IMR-90 (cell line): ENCODE measurements at regions not wholly inside any gene's neighbourhood (a gene's known extent, or its start where the extent isn't known, plus 50 kb on each side); places are given as distances from the start of the nearest gene placed in this dataset.

Experiments used
- ATAC-seq: fragments of 200-7000 bp; cut with Tn5 transposase; 2 replicates; pipeline ENCODE4 v1.9.1; 2020; ENCODE audit warnings: low read depth, mild to moderate bottlenecking, moderate library complexity
- BruUV-seq: library from RNA; stranded (reverse); fragments of 400-500 nt; replicated peaks from 2 replicates; lab custom pipeline; 2021; lab: Mats Ljungman, UMichigan
- CTCF ChIA-PET: fragments of 300-600 bp; formaldehyde crosslinking; extraction: SDS; loops from one replicate; lab custom pipeline; 2021; ENCODE audit warnings: antibody characterized with exemption; lab: Yijun Ruan, JAX
- POLR2A ChIA-PET: fragments of 300-600 bp; sonication (Branson Sonifier 250); formaldehyde crosslinking; loops from one replicate; lab custom pipeline; 2022; ENCODE audit warnings: antibody characterized with exemption; ENCODE audit not compliant: unreplicated experiment; lab: Charles Lee
- DNase-seq: peaks from one replicate; pipeline ENCODE4 v3.0.0; 2013
- H2AFZ ChIP-seq: replicated peaks from 2 replicates; pipeline ENCODE3; 2013; ENCODE audit warnings: low read length, mild to moderate bottlenecking; ENCODE audit not compliant: poor library complexity
- H2AK5ac ChIP-seq: 2 replicates; pipeline ENCODE4 v1.6.1; 2013; ENCODE audit warnings: low read depth, low read length, inconsistent platforms
- H2AK9ac ChIP-seq: replicated peaks from 2 replicates; pipeline ENCODE3; 2013; ENCODE audit warnings: mild to moderate bottlenecking, low read depth, low read length, moderate library complexity; ENCODE audit not compliant: poor library complexity
- H2BK120ac ChIP-seq: 2 replicates; pipeline ENCODE4 v1.6.1; 2013; ENCODE audit warnings: low read depth, low read length, inconsistent platforms
- H2BK15ac ChIP-seq: 3 replicates; pipeline ENCODE4 v1.6.1; 2013; ENCODE audit warnings: low read depth, low read length, inconsistent platforms
- H2BK20ac ChIP-seq: 2 replicates; pipeline ENCODE4 v1.6.1; 2013; ENCODE audit warnings: low read depth, mild to moderate bottlenecking, inconsistent platforms, low read length, moderate library complexity
- H2BK5ac ChIP-seq: 2 replicates; pipeline ENCODE4 v1.6.1; 2013; ENCODE audit warnings: mild to moderate bottlenecking, low read depth, low read length, inconsistent platforms; ENCODE audit not compliant: poor library complexity, severe bottlenecking
- H3K14ac ChIP-seq: replicated peaks from 2 replicates; pipeline ENCODE4 v1.6.1; 2013; ENCODE audit warnings: low read depth, low read length, inconsistent platforms
- H3K18ac ChIP-seq: 2 replicates; pipeline ENCODE4 v1.6.1; 2013; ENCODE audit warnings: low read depth, low read length, control low read depth
- H3K23ac ChIP-seq: 2 replicates; pipeline ENCODE4 v1.6.1; 2013; ENCODE audit warnings: low read depth, low read length, inconsistent platforms
- H3K27ac ChIP-seq: 2 replicates; pipeline ENCODE4 v1.5.1; 2013; ENCODE audit warnings: mild to moderate bottlenecking, control low read depth, low read length; ENCODE audit not compliant: insufficient read depth
- H3K27me3 ChIP-seq: 2 replicates; pipeline ENCODE4 v1.6.1; 2013; ENCODE audit warnings: low read length; ENCODE audit not compliant: control insufficient read depth, insufficient read depth
- H3K36me3 ChIP-seq: 2 replicates; pipeline ENCODE4 v1.6.1; 2013; ENCODE audit warnings: low read length, mixed read lengths; ENCODE audit not compliant: control insufficient read depth, insufficient read depth
- H3K4ac ChIP-seq: 2 replicates; pipeline ENCODE4 v1.6.1; 2013; ENCODE audit warnings: low read depth, low read length, inconsistent platforms
- H3K4me1 ChIP-seq: 2 replicates; pipeline ENCODE4 v1.6.1; 2013; ENCODE audit warnings: low read length, mixed read lengths; ENCODE audit not compliant: control insufficient read depth, insufficient read depth
- H3K4me2 ChIP-seq: 2 replicates; pipeline ENCODE4 v1.6.1; 2013; ENCODE audit warnings: low read depth, mild to moderate bottlenecking, control low read depth, low read length, moderate library complexity
- H3K4me3 ChIP-seq: 2 replicates; pipeline ENCODE4 v1.5.1; 2013; ENCODE audit warnings: low read depth, mild to moderate bottlenecking, control low read depth, low read length, moderate library complexity; ENCODE audit not compliant: insufficient read depth
- H3K56ac ChIP-seq: 2 replicates; pipeline ENCODE4 v1.6.1; 2013; ENCODE audit warnings: low read length, inconsistent platforms; ENCODE audit not compliant: insufficient read depth; ENCODE audit errors: extremely low read depth
- H3K79me1 ChIP-seq, 2 experiments: 2 replicates each; pipeline ENCODE4 v1.6.1; 2013; ENCODE audit warnings: low read length in 2 of 2, inconsistent platforms in 1 of 2, low read depth in 1 of 2
- H3K9ac ChIP-seq: 2 replicates; pipeline ENCODE4 v1.6.1; 2013; ENCODE audit warnings: low read depth, low read length, control low read depth
- H3K9me1 ChIP-seq: 2 replicates; pipeline ENCODE4 v1.6.1; 2013; ENCODE audit warnings: low read length, inconsistent platforms; ENCODE audit not compliant: insufficient read depth
- H3K9me3 ChIP-seq: 2 replicates; pipeline ENCODE4 v1.6.1; 2013; ENCODE audit warnings: low read length; ENCODE audit not compliant: control insufficient read depth, insufficient read depth
- H4K20me1 ChIP-seq: 2 replicates; pipeline ENCODE4 v1.6.1; 2013; ENCODE audit warnings: low read length, inconsistent platforms; ENCODE audit not compliant: insufficient read depth
- H4K5ac ChIP-seq: 2 replicates; pipeline ENCODE4 v1.6.1; 2013; ENCODE audit warnings: mild to moderate bottlenecking, low read depth, low read length, control low read depth
- H4K8ac ChIP-seq, 2 experiments: 2 replicates each; pipeline ENCODE4 v1.6.1; 2013; ENCODE audit warnings: low read depth in 2 of 2, low read length in 2 of 2, control low read depth in 1 of 2, inconsistent platforms in 1 of 2
- H4K91ac ChIP-seq: 2 replicates; pipeline ENCODE4 v1.6.1; 2013; ENCODE audit warnings: low read depth, low read length, inconsistent platforms; ENCODE audit not compliant: insufficient read depth
- CHD1 ChIP-seq: IDR thresholded peaks from 2 replicates; pipeline ENCODE4 v1.6.1; 2012; ENCODE audit warnings: low read depth, low read length, improper control_type of control experiment
- CTCF ChIP-seq: conservative IDR thresholded peaks from 2 replicates; pipeline ENCODE4 v1.5.1; 2012; ENCODE audit warnings: mild to moderate bottlenecking, low read depth, low read length, improper control_type of control experiment
- ELK1 ChIP-seq: fragments of 150-350 bp; IDR thresholded peaks from 2 replicates; pipeline ENCODE4 v1.6.1; 2016; ENCODE audit warnings: low read depth, mild to moderate bottlenecking, low read length, moderate library complexity, borderline replicate concordance
- FOS ChIP-seq: fragments of 150-350 bp; IDR thresholded peaks from 2 replicates; pipeline ENCODE4 v1.6.1; 2016; ENCODE audit warnings: low read depth, low read length
- MAZ ChIP-seq: IDR thresholded peaks from 2 replicates; pipeline ENCODE4 v1.6.1; 2012; ENCODE audit warnings: low read depth, mild to moderate bottlenecking, low read length, improper control_type of control experiment, moderate library complexity, borderline replicate concordance
- MXI1 ChIP-seq: IDR thresholded peaks from 2 replicates; pipeline ENCODE4 v1.6.1; 2012; ENCODE audit warnings: low read depth, mild to moderate bottlenecking, low read length, moderate library complexity, borderline replicate concordance
- NFE2L2 ChIP-seq: fragments of 150-350 bp; IDR thresholded peaks from 2 replicates; pipeline ENCODE4 v1.6.1; 2016; ENCODE audit warnings: low read depth, mild to moderate bottlenecking, low read length
- POLR2A ChIP-seq: IDR thresholded peaks from 2 replicates; pipeline ENCODE4 v1.6.1; 2012; ENCODE audit warnings: mild to moderate bottlenecking, low read depth, low read length
- RAD21 ChIP-seq: IDR thresholded peaks from 2 replicates; pipeline ENCODE4 v1.6.1; 2012; ENCODE audit warnings: low read length, improper control_type of control experiment
- RCOR1 ChIP-seq: IDR thresholded peaks from 2 replicates; pipeline ENCODE4 v1.6.1; 2012; ENCODE audit warnings: mild to moderate bottlenecking, low read length, improper control_type of control experiment; ENCODE audit not compliant: insufficient replicate concordance
- RFX5 ChIP-seq: IDR thresholded peaks from 2 replicates; pipeline ENCODE4 v1.8.0; 2012; ENCODE audit warnings: low read depth, mild to moderate bottlenecking, low read length, moderate library complexity
- SMC3 ChIP-seq: fragments of 150-350 bp; IDR thresholded peaks from 2 replicates; pipeline ENCODE4 v1.6.1; 2016; ENCODE audit warnings: low read depth, mild to moderate bottlenecking, antibody characterized with exemption, low read length, moderate library complexity
- USF2 ChIP-seq: fragments of 150-350 bp; IDR thresholded peaks from 2 replicates; pipeline ENCODE4 v1.6.1; 2017; ENCODE audit warnings: mild to moderate bottlenecking, antibody characterized with exemption, low read length, low read depth
- WGBS, 2 experiments: methylation state at CpG; one replicate each; pipeline versions ENCODE4 v1.1.5 to v1.1.7; 2013; ENCODE audit warnings: missing lambda C conversion rate in 2 of 2; ENCODE audit not compliant: insufficient read length in 1 of 2; ENCODE audit errors: extremely low coverage in 2 of 2; 5-methylcytosine and 5-hydroxymethylcytosine counted together
- dilution Hi-C: fragments of 300-500 bp; cut with HindIII; formaldehyde crosslinking; loops from one replicate; pipeline ENCODE4 v1.14.3; 2018; ENCODE audit warnings: low sequenced_read_pairs; ENCODE audit not compliant: unreplicated experiment
- in situ Hi-C: fragments of 300-500 bp; cut with MboI; formaldehyde crosslinking; loops from 3 replicates; pipeline ENCODE4 v1.14.3; 2019; ENCODE audit warnings: low sequenced_read_pairs, inconsistent platforms, mixed read lengths
- intact Hi-C: fragments of 100-400 bp; cut with micrococcal nuclease; formaldehyde crosslinking; loops from 2 replicates; pipeline ENCODE4 v1.10.0; 2022

GRCh38 chr18:11199477-11199876 lies 50.1 kb upstream of the PIEZO2 start:
- no peak overlapping the region for H3K4me3 ChIP-seq
- no peak for TF ChIP-seq RCOR1
- no peak for TF ChIP-seq ELK1
- no peak for TF ChIP-seq FOS
- TF ChIP-seq MXI1 = no peak
- TF ChIP-seq SMC3 = no peak
- TF ChIP-seq CTCF = no peak
- no peak for TF ChIP-seq NFE2L2
- no peak for TF ChIP-seq RFX5
- TF ChIP-seq CHD1 = no peak
- no peak for TF ChIP-seq USF2
- TF ChIP-seq RAD21 = no peak
- no peak for TF ChIP-seq MAZ
- TF ChIP-seq POLR2A = no peak
- H2BK5ac ChIP-seq = no peak overlapping the region
- no peak overlapping the region for H3K56ac ChIP-seq
- DNase-seq = no peak
- no peak overlapping the region for H2BK20ac ChIP-seq
- no peaks in the 10 kb centered on the region for H3K36me3 ChIP-seq
- H4K91ac ChIP-seq = no peak overlapping the region
- no peak overlapping the region for H3K23ac ChIP-seq
- no peak overlapping the region for H3K14ac ChIP-seq
- H3K79me1 ChIP-seq = no peaks in the 10 kb centered on the region
- H3K9me3 ChIP-seq = no peaks in the 10 kb centered on the region
- intact Hi-C loops = no loop called here
- H3K4me1 ChIP-seq = no peaks in the 10 kb centered on the region
- H4K20me1 ChIP-seq = no peaks in the 10 kb centered on the region
- in situ Hi-C loops = no loop called here
- H3K4ac ChIP-seq = no peak overlapping the region
- dilution Hi-C loops = no loop called here
- H4K8ac ChIP-seq = no peak overlapping the region
- no TSS peak for BruUV-seq
- no CpG with 5 or more reads among the region's 3 CpGs for WGBS, 2 experiments
- no peak overlapping the region for H3K4me2 ChIP-seq
- H2AK9ac ChIP-seq = no peak overlapping the region
- no peak overlapping the region for H2BK15ac ChIP-seq
- no peak overlapping the region for H3K27ac ChIP-seq
- CTCF ChIA-PET = interaction anchor here (0.7 kb wide), 1 partner anchor 27 kb away, joined by 6 read pairs; no protein-coding TSS in a partner anchor
- no peak overlapping the region for H2AFZ ChIP-seq
- no peak for ATAC-seq
- H2AK5ac ChIP-seq = no peak overlapping the region
- no peak overlapping the region for H3K9ac ChIP-seq
- H4K5ac ChIP-seq = no peak overlapping the region
- no peaks in the 10 kb centered on the region for H3K9me1 ChIP-seq
- H3K27me3 ChIP-seq = peaks cover 11% of the 10 kb centered on the region
- no peak overlapping the region for H3K18ac ChIP-seq
- H2BK120ac ChIP-seq = no peak overlapping the region
- POLR2A ChIA-PET = no interaction called here
